H9 (cell line): ENCODE measurements at regions not wholly inside any gene's neighbourhood (a gene's known extent, or its start where the extent isn't known, plus 50 kb on each side); places are given as distances from the start of the nearest gene placed in this dataset.
A peak's percentile ranks its signal among the peaks of the same experiment; 100 is the strongest.

Experiments used
- DNase-seq: peaks from one replicate; pipeline ENCODE4 v3.0.0-alpha.2; 2017
- H2AFZ ChIP-seq: one replicate; pipeline ENCODE4 v1.6.1; 2013; ENCODE audit warnings: mild to moderate bottlenecking, low read length, control low read depth, moderate library complexity
- H2AK5ac ChIP-seq: 2 replicates; pipeline ENCODE4 v1.6.1; 2013; ENCODE audit warnings: low read length, control low read depth, mixed read lengths; ENCODE audit not compliant: insufficient read length
- H2BK120ac ChIP-seq: one replicate; pipeline ENCODE4 v1.6.1; 2013; ENCODE audit warnings: low read depth, mild to moderate bottlenecking, low read length, control low read depth, inconsistent platforms; ENCODE audit not compliant: poor library complexity, severe bottlenecking
- H2BK12ac ChIP-seq: 2 replicates; pipeline ENCODE4 v1.6.1; 2013; ENCODE audit warnings: low read length, control low read depth, mixed read lengths, low read depth; ENCODE audit not compliant: insufficient read length
- H2BK15ac ChIP-seq: 2 replicates; pipeline ENCODE4 v1.6.1; 2013; ENCODE audit warnings: low read depth, low read length, control low read depth
- H2BK20ac ChIP-seq: one replicate; pipeline ENCODE4 v1.6.1; 2013; ENCODE audit warnings: low read depth, mild to moderate bottlenecking, low read length, control low read depth, inconsistent platforms; ENCODE audit not compliant: poor library complexity, severe bottlenecking
- H2BK5ac ChIP-seq: 2 replicates; pipeline ENCODE4 v1.6.1; 2013; ENCODE audit warnings: low read length, control low read depth, mixed read lengths; ENCODE audit not compliant: insufficient read length
- H3K14ac ChIP-seq: 2 replicates; pipeline ENCODE4 v1.6.1; 2013; ENCODE audit warnings: low read length, control low read depth; ENCODE audit not compliant: insufficient read depth
- H3K18ac ChIP-seq: 2 replicates; pipeline ENCODE4 v1.6.1; 2013; ENCODE audit warnings: low read depth, mild to moderate bottlenecking, mixed read lengths, low read length, control low read depth; ENCODE audit not compliant: insufficient read length
- H3K23ac ChIP-seq: 2 replicates; pipeline ENCODE4 v1.6.1; 2013; ENCODE audit warnings: low read length, control low read depth, mixed read lengths, low read depth; ENCODE audit not compliant: insufficient read length
- H3K23me2 ChIP-seq: 2 replicates; pipeline ENCODE4 v1.6.1; 2013; ENCODE audit warnings: low read depth, mild to moderate bottlenecking, mixed read lengths, low read length, control low read depth; ENCODE audit not compliant: insufficient read length, poor library complexity, severe bottlenecking
- H3K27ac ChIP-seq: 2 replicates; pipeline ENCODE4 v1.5.1; 2013; ENCODE audit warnings: low read length, control low read depth, mixed read lengths, low read depth; ENCODE audit not compliant: insufficient read length
- H3K27me3 ChIP-seq: 2 replicates; pipeline ENCODE4 v1.6.1; 2013; ENCODE audit warnings: low read length, control low read depth, inconsistent platforms; ENCODE audit not compliant: insufficient read depth
- H3K4ac ChIP-seq: 2 replicates; pipeline ENCODE4 v1.6.1; 2013; ENCODE audit warnings: low read depth, mild to moderate bottlenecking, control low read depth, inconsistent platforms, low read length, moderate library complexity
- H3K4me1 ChIP-seq: 2 replicates; pipeline ENCODE4 v1.6.1; 2013; ENCODE audit warnings: low read length, control low read depth, inconsistent platforms; ENCODE audit not compliant: insufficient read depth
- H3K4me2 ChIP-seq: 2 replicates; pipeline ENCODE4 v1.6.1; 2013; ENCODE audit warnings: low read length, control low read depth, mixed read lengths; ENCODE audit not compliant: insufficient read length, insufficient read depth
- H3K56ac ChIP-seq: 2 replicates; pipeline ENCODE4 v1.6.1; 2013; ENCODE audit warnings: low read depth, mild to moderate bottlenecking, mixed read lengths, low read length, control low read depth; ENCODE audit not compliant: insufficient read length
- H3K79me1 ChIP-seq: 2 replicates; pipeline ENCODE4 v1.6.1; 2013; ENCODE audit warnings: low read depth, mild to moderate bottlenecking, moderate library complexity, low read length, control low read depth, inconsistent platforms; ENCODE audit not compliant: insufficient read depth, poor library complexity, severe bottlenecking
- H3K79me2 ChIP-seq: 2 replicates; pipeline ENCODE4 v1.6.1; 2013; ENCODE audit warnings: low read length, control low read depth, inconsistent platforms; ENCODE audit not compliant: insufficient read depth
- H3K9ac ChIP-seq: 2 replicates; pipeline ENCODE4 v1.6.1; 2013; ENCODE audit warnings: low read length, control low read depth, mixed read lengths; ENCODE audit not compliant: insufficient read length; ENCODE audit errors: extremely low read depth
- H3K9me3 ChIP-seq: one replicate; pipeline ENCODE4 v1.6.1; 2013; ENCODE audit warnings: low read depth, low read length, inconsistent platforms; ENCODE audit not compliant: control insufficient read depth
- H3T11ph ChIP-seq: one replicate; pipeline ENCODE4 v1.6.1; 2013; ENCODE audit warnings: mild to moderate bottlenecking, low read length, control low read depth, inconsistent platforms
- H4K20me1 ChIP-seq: one replicate; pipeline ENCODE4 v1.6.1; 2013; ENCODE audit not compliant: control insufficient read depth, insufficient read length, insufficient read depth
- H4K5ac ChIP-seq: 2 replicates; pipeline ENCODE4 v1.6.1; 2013; ENCODE audit warnings: low read depth, mild to moderate bottlenecking, mixed read lengths, low read length, control low read depth; ENCODE audit not compliant: insufficient read length
- H4K8ac ChIP-seq: replicated peaks from 2 replicates; pipeline ENCODE4 v1.6.1; 2013; ENCODE audit warnings: low read length, control low read depth, mixed read lengths, low read depth; ENCODE audit not compliant: insufficient read length
- H4K91ac ChIP-seq: 2 replicates; pipeline ENCODE4 v1.6.1; 2013; ENCODE audit warnings: low read depth, mild to moderate bottlenecking, moderate library complexity, mixed read lengths, low read length, control low read depth; ENCODE audit not compliant: insufficient read length
- H3K27ac Mint-ChIP-seq, 3 experiments: 2 replicates in 2 of 3; 3 replicates in 1 of 3; pipeline ENCODE4 v1.8.0; 2020 to 2021; ENCODE audit warnings: mixed read lengths in 3 of 3, mild to moderate bottlenecking in 1 of 3, moderate library complexity in 1 of 3
- H3K27me3 Mint-ChIP-seq: 2 replicates; pipeline ENCODE4 v1.8.0; 2021; ENCODE audit warnings: low read depth, mild to moderate bottlenecking, moderate library complexity, mixed read lengths
- H3K36me3 Mint-ChIP-seq, 3 experiments: 2 replicates in 2 of 3; 3 replicates in 1 of 3; pipeline ENCODE4 v1.8.0; 2020 to 2021; ENCODE audit warnings: low read depth in 3 of 3, mixed read lengths in 3 of 3; ENCODE audit not compliant: insufficient read depth in 1 of 3
- H3K4me1 Mint-ChIP-seq, 2 experiments: 2 replicates each; pipeline ENCODE4 v1.8.0; 2020; ENCODE audit warnings: mixed read lengths in 2 of 2
- H3K4me3 Mint-ChIP-seq, 2 experiments: 2 replicates in 1 of 2; 3 replicates in 1 of 2; pipeline ENCODE4 v1.8.0; 2020 to 2021; ENCODE audit warnings: mild to moderate bottlenecking in 2 of 2, mixed read lengths in 2 of 2, moderate library complexity in 1 of 2
- H3K9me3 Mint-ChIP-seq, 2 experiments: 2 replicates in 1 of 2; 3 replicates in 1 of 2; pipeline ENCODE4 v1.8.0; 2020; ENCODE audit warnings: mild to moderate bottlenecking in 2 of 2, mixed read lengths in 2 of 2, moderate library complexity in 1 of 2
- whole genome bisulfite sequencing: extraction: QIAGEN DNeasy Blood & Tissue Kit; methylation state at CpG from one replicate; pipeline ENCODE4 v1.1.7; 2013; ENCODE audit warnings: missing lambda C conversion rate, low lambda C conversion rate, mixed read lengths; ENCODE audit not compliant: insufficient read length; ENCODE audit errors: extremely low coverage; 5-methylcytosine and 5-hydroxymethylcytosine counted together
- TF ChIP-seq, protein P1 (sequence below): fragments of 200-600 bp; sonication (generic); conservative IDR thresholded peaks from 3 replicates; pipeline ENCODE4 v1.8.0; 2021; ENCODE audit warnings: antibody characterized with exemption, mild to moderate bottlenecking

DNA sequence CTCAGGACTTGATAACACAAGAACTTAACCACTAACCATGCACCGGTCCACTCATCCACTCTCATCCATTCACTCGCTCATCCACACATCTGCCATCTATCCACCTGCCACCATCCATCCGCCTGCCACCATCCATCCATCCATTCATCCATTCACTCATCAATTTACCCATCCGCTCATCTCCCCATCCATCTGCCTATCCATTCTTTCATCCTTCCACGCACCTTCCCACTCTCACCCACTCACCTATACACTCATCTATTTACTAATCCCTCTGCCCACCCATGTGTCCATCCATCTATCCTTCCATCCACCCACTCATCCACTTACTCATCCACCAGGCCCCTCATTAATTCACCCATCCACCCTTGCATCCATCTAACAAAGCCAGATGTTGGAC, 131.0 kb downstream of the MRM1 start:
- H3K79me1 ChIP-seq, result no peaks in the 10 kb centered on the region
- no peak overlapping the region for H2BK5ac ChIP-seq
- 100% methylated on average over 2 of the region's 5 CpGs for WGBS

More for the DNA sequence above, 131.0 kb downstream of the MRM1 start:
- no peak overlapping the region for H3K27ac Mint-ChIP-seq
- H3K4me2 ChIP-seq, result peak overlapping the region; percentile 9
- peaks cover 66 to 70% of the 10 kb centered on the region in 2 experiments for H3K4me1 Mint-ChIP-seq
- no peak overlapping the region for H3T11ph ChIP-seq
- no peak overlapping the region for H3K23ac ChIP-seq
- H2BK120ac ChIP-seq, result no peak overlapping the region
- H3K27me3 Mint-ChIP-seq, result peaks cover 33% of the 10 kb centered on the region
- H4K20me1 ChIP-seq, result no peaks in the 10 kb centered on the region
- no peaks in the 10 kb centered on the region for H3K9me3 Mint-ChIP-seq
- H3K23me2 ChIP-seq, result no peaks in the 10 kb centered on the region
- H3K4ac ChIP-seq, result no peak overlapping the region
- H4K5ac ChIP-seq, result no peak overlapping the region
- TF ChIP-seq, protein P1, sequence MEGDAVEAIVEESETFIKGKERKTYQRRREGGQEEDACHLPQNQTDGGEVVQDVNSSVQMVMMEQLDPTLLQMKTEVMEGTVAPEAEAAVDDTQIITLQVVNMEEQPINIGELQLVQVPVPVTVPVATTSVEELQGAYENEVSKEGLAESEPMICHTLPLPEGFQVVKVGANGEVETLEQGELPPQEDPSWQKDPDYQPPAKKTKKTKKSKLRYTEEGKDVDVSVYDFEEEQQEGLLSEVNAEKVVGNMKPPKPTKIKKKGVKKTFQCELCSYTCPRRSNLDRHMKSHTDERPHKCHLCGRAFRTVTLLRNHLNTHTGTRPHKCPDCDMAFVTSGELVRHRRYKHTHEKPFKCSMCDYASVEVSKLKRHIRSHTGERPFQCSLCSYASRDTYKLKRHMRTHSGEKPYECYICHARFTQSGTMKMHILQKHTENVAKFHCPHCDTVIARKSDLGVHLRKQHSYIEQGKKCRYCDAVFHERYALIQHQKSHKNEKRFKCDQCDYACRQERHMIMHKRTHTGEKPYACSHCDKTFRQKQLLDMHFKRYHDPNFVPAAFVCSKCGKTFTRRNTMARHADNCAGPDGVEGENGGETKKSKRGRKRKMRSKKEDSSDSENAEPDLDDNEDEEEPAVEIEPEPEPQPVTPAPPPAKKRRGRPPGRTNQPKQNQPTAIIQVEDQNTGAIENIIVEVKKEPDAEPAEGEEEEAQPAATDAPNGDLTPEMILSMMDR, result no peak
- H2BK12ac ChIP-seq, result no peak overlapping the region
- H3K9me3 ChIP-seq, result no peaks in the 10 kb centered on the region
- H3K14ac ChIP-seq, result no peak overlapping the region
- no peak overlapping the region for H4K91ac ChIP-seq
- no peak overlapping the region for H2BK15ac ChIP-seq
- H2AK5ac ChIP-seq, result no peak overlapping the region
- peaks cover 16% of the 10 kb centered on the region; the same call in 1 of the 2 replicates for H3K4me1 ChIP-seq
- no peak overlapping the region for H3K27ac ChIP-seq
- H3K79me2 ChIP-seq, result no peaks in the 10 kb centered on the region
- no peak overlapping the region for H3K9ac ChIP-seq
- H3K4me3 Mint-ChIP-seq, result peak overlapping the region in 1 of 2 experiments; percentile 19; a peak in 2 of 5 replicates
- no peak overlapping the region for H2BK20ac ChIP-seq
- H2AFZ ChIP-seq, result no peak overlapping the region
- no peaks in the 10 kb centered on the region for H3K27me3 ChIP-seq
- no peak for DNase-seq
- H3K56ac ChIP-seq, result no peak overlapping the region
- no peaks in the 10 kb centered on the region for H3K36me3 Mint-ChIP-seq
- no peak overlapping the region for H4K8ac ChIP-seq
- H3K18ac ChIP-seq, result no peak overlapping the region
